HG02970 (cell line): ENCODE measurements at regions not wholly inside any gene's neighbourhood (a gene's known extent, or its start where the extent isn't known, plus 50 kb on each side); places are given as distances from the start of the nearest gene placed in this dataset.
"Not testable (repeated sequence)": the region's sequence is repeated elsewhere in the genome, so short reads cannot be mapped to it uniquely, and the experiment has no call there.

Source experiments
- ATAC-seq: cut with Tn5 transposase; IDR thresholded peaks from one replicate; pipeline ENCODE4 v1.9.1; 2021; ENCODE audit warnings: mild to moderate bottlenecking, moderate library complexity, moderate number of reproducible peaks; ENCODE audit not compliant: unreplicated experiment, low FRiP score

GRCh38 chr4:57309658-57310057 is 199.5 kb upstream of the IGFBP7 start:
- no peak for ATAC-seq

GRCh38 chr4:57308301-57308700 is 198.1 kb upstream of the IGFBP7 start:
- no peak for ATAC-seq

GRCh38 chr4:57305836-57306235 is 195.7 kb upstream of the IGFBP7 start:
- no peak for ATAC-seq

GRCh38 chr4:57303012-57303751 is 193.0 kb upstream of the IGFBP7 start:
- no peak for ATAC-seq

- ATAC-seq = not testable (repeated sequence)
Measured at GRCh38 chr4:57300300-57300699, 190.1 kb upstream of the IGFBP7 start.

GRCh38 chr4:57291911-57292310 is 181.7 kb upstream of the IGFBP7 start:
- no peak for ATAC-seq

GRCh38 chr4:57287687-57288604 is 177.8 kb upstream of the IGFBP7 start:
- ATAC-seq = no peak

- ATAC-seq = no peak
Measured at GRCh38 chr4:57282933-57283310, 172.7 kb upstream of the IGFBP7 start.

- ATAC-seq = no peak
Measured at GRCh38 chr4:57280481-57280880, 170.3 kb upstream of the IGFBP7 start.

GRCh38 chr4:57278780-57279179 is 168.6 kb upstream of the IGFBP7 start:
- ATAC-seq = no peak

GRCh38 chr4:57274082-57274481 is 163.9 kb upstream of the IGFBP7 start:
- no peak for ATAC-seq

- ATAC-seq = no peak
Measured at GRCh38 chr4:57270346-57270745, 160.2 kb upstream of the IGFBP7 start.

- no peak for ATAC-seq
Measured at GRCh38 chr4:57265831-57266582, 155.8 kb upstream of the IGFBP7 start.

GRCh38 chr4:57254754-57255153 is 144.6 kb upstream of the IGFBP7 start:
- ATAC-seq = no peak

GRCh38 chr4:57249083-57249482 is 138.9 kb upstream of the IGFBP7 start:
- no peak for ATAC-seq

- no peak for ATAC-seq
Measured at GRCh38 chr4:57243076-57243475, 132.9 kb upstream of the IGFBP7 start.

GRCh38 chr4:57234252-57234775 is 124.1 kb upstream of the IGFBP7 start:
- ATAC-seq = no peak

- ATAC-seq = no peak
Measured at GRCh38 chr4:57233386-57233785, 123.2 kb upstream of the IGFBP7 start.

GRCh38 chr4:57231781-57232180 is 121.6 kb upstream of the IGFBP7 start:
- no peak for ATAC-seq

- no peak for ATAC-seq
Measured at GRCh38 chr4:57220734-57221133, 110.5 kb upstream of the IGFBP7 start.

GRCh38 chr4:57220172-57220571 is 110.0 kb upstream of the IGFBP7 start:
- no peak for ATAC-seq
